ENCODE measurements at regions not wholly inside any gene's neighbourhood (a gene's known extent, or its start where the extent isn't known, plus 50 kb on each side); places are given as distances from the start of the nearest gene placed in this dataset.

- no peak overlapping the region for H3K27ac ChIP-seq (ENCODE audit: insufficient read depth, low read depth, low read length)
- no peaks in the 10 kb centered on the region for H3K36me3 ChIP-seq (ENCODE audit: control insufficient read depth in 2 of 2, extremely low read depth in 1 of 2, insufficient read depth in 2 of 2, low read length in 2 of 2)
- ChIA-PET CTCF (no interaction called here), POLR2A (no interaction called here)
- intact Hi-C loops (cut with micrococcal nuclease) (no loop called here), dilution Hi-C loops (cut with MboI; ENCODE audit: extremely low pct_ligation_motif_present, low sequenced_read_pairs) (no loop called here)
- no peak for DNase-seq (ENCODE audit: low read depth, low spot score)
- no TSS peak for BruUV-seq (replicated peaks)
- no peak overlapping the region for H3K4me2 ChIP-seq (ENCODE audit: insufficient read depth, low read length)
- TF ChIP-seq POLR2AphosphoS5 (IDR thresholded peaks at IDR 0.05; ENCODE audit: insufficient read depth, low read depth, low read length) = no peak
- no peak for TF ChIP-seq FOS (IDR thresholded peaks at IDR 0.05; ENCODE audit: borderline replicate concordance, insufficient read depth, low read length)
- no peak for TF ChIP-seq CTCF (IDR thresholded peaks at IDR 0.05; ENCODE audit: extremely low read depth in 1 of 2, insufficient read depth in 1 of 2, low read depth in 1 of 2, low read length in 2 of 2)
- TF ChIP-seq POLR2A (IDR thresholded peaks at IDR 0.05; ENCODE audit: low read depth, low read length) = no peak
- no peak for TF ChIP-seq JUN (IDR thresholded peaks at IDR 0.05; ENCODE audit: borderline replicate concordance, insufficient read depth, insufficient read length, low read depth)
- no peak for TF ChIP-seq GATA2 (IDR thresholded peaks at IDR 0.05; ENCODE audit: insufficient read depth, insufficient read length, low read depth, low read length)
- TF ChIP-seq EZH2 (IDR thresholded peaks at IDR 0.05; ENCODE audit: borderline replicate concordance, low read depth, low read length, severe bottlenecking) = no peak
- TF ChIP-seq MAX (IDR thresholded peaks at IDR 0.05; ENCODE audit: insufficient read depth, insufficient read length) = no peak
- FAIRE-seq = no peak
- no peak overlapping the region for H3K4me3 ChIP-seq (replicated peaks in 1 of 3; ENCODE audit: insufficient read depth in 1 of 3, low read depth in 1 of 3, low read length in 3 of 3)
- H3K79me2 ChIP-seq (ENCODE audit: control insufficient read depth, insufficient read depth, low read length) = no peaks in the 10 kb centered on the region
- H3K9me3 ChIP-seq (replicated peaks; ENCODE audit: control insufficient read depth, insufficient read depth, low read length) = no peaks in the 10 kb centered on the region
- H3K9me1 ChIP-seq (replicated peaks; ENCODE audit: control insufficient read depth, extremely low read depth, insufficient read depth, low read length) = no peaks in the 10 kb centered on the region
- H2AFZ ChIP-seq (ENCODE audit: low read depth, low read length) = no peak overlapping the region
- H3K9ac ChIP-seq (replicated peaks; ENCODE audit: extremely low read depth, insufficient read depth, low read length) = no peak overlapping the region
- no peaks in the 10 kb centered on the region for H3K4me1 ChIP-seq (ENCODE audit: control insufficient read depth, extremely low read depth, insufficient read depth, low read length)
- H4K20me1 ChIP-seq (replicated peaks; ENCODE audit: control insufficient read depth, extremely low read depth, insufficient read depth, low read length) = no peaks in the 10 kb centered on the region
- H3K27me3 ChIP-seq (ENCODE audit: control insufficient read depth in 2 of 2, insufficient read depth in 2 of 2, low read length in 2 of 2) = no peaks in the 10 kb centered on the region
These were observed 269.9 kb upstream of the DIO3 start for GRCh38 chr14:101291390-101291789.

Measured in endothelial cell of umbilical vein (primary cell).